ENCODE measurements at regions not wholly inside any gene's neighbourhood (a gene's known extent, or its start where the extent isn't known, plus 50 kb on each side); places are given as distances from the start of the nearest gene placed in this dataset.

GRCh38 chr10:123535386-123535785 is 130.8 kb upstream of the GPR26 start:
- TF ChIP-seq, protein P1, sequence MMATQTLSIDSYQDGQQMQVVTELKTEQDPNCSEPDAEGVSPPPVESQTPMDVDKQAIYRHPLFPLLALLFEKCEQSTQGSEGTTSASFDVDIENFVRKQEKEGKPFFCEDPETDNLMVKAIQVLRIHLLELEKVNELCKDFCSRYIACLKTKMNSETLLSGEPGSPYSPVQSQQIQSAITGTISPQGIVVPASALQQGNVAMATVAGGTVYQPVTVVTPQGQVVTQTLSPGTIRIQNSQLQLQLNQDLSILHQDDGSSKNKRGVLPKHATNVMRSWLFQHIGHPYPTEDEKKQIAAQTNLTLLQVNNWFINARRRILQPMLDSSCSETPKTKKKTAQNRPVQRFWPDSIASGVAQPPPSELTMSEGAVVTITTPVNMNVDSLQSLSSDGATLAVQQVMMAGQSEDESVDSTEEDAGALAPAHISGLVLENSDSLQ (IDR thresholded peaks at IDR 0.05), result no peak
- TF ChIP-seq TARDBP (IDR thresholded peaks at IDR 0.05) (no peak), SUZ12 (IDR thresholded peaks at IDR 0.05) (no peak), BHLHE40 (IDR thresholded peaks at IDR 0.05; ENCODE audit: borderline replicate concordance) (no peak), ARNT (IDR thresholded peaks at IDR 0.05) (no peak), HDGF (IDR thresholded peaks at IDR 0.05; ENCODE audit: borderline replicate concordance) (no peak)

All from HEK293T (cell line).